Stimulated activated CD8-positive, alpha-beta memory T cell treated with anti-CD3 and anti-CD28 coated beads, Interleukin-15, amount 100 ng/mL, for 24 hours (primary cell): ENCODE measurements at regions not wholly inside any gene's neighbourhood (a gene's known extent, or its start where the extent isn't known, plus 50 kb on each side); places are given as distances from the start of the nearest gene placed in this dataset.

Experiments
- DNase-seq: peaks from one replicate; pipeline ENCODE4 v3.0.0-alpha.2; 2020; ENCODE audit warnings: low read depth

GRCh38 chr14:98015921-98016320 is 1218.7 kb downstream of the VRK1 start:
- no peak for DNase-seq

DNA sequence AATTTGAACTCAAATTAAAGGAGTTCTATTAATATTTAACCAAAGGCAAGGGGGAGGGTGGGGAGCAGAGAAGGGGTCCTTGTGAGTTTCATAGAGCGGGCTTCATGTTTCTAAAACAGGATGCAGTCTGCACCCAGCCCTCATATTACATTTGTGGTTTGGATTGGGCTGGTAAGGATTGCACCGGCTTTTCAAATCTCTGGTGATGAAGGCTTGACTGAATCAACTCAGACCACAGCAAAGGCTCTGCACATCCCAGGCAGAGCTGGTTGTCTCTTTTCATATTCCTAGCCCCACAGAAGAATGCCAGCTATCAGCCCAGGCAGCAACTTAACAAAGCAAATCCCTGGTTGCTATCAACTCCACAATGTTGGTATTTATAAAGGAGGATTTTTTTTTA is 1221.4 kb downstream of the VRK1 start:
- no peak for DNase-seq

DNA sequence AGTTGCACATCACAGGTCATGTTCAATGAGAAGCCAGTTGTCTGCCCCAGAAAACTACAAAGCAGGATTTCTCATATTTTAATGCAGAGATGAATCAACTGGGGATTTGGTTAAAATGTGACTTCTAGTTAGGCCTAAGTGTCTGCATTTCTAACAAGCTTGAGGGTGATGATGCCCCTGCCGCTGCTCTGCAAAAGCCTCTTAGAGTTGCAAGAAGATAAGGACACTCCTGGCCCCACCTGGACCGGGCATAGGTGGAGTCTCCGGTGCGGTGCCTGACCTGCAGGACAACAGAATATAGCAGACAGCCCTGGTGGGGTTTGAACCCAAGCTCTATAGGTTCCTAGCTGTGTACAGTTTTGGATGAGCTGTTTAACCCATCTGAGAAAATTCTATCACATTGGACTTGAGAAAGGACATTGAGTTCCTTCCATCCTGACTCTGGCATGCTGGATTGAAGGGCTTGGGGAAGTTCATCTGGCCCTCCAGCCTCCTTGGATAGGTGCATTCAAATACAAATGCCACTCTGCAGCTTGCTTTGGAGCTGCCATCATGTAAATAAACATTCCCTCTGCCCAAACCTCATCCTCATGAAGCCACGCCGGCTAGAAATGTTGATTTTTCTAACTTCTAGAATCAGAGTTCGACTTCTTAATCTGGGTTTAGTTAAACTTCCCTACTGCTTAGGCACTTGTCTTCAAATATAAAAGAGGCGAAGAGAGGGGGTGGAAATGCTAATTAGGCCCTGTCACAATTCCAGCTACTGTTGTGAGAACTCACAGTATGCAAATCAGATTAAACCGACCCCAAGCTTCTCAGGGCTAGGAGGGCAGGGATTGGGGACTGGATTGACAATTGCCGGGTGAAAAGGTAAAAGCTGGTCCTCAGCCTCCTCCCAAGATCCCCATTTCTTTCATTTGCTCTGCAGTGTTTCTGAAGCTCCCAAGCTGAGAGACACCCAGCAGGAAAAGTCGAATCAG is 1225.6 kb downstream of the VRK1 start:
- DNase-seq, result no peak

GRCh38 chr14:98028162-98028561 is 1231.0 kb downstream of the VRK1 start:
- DNase-seq, result no peak

DNA sequence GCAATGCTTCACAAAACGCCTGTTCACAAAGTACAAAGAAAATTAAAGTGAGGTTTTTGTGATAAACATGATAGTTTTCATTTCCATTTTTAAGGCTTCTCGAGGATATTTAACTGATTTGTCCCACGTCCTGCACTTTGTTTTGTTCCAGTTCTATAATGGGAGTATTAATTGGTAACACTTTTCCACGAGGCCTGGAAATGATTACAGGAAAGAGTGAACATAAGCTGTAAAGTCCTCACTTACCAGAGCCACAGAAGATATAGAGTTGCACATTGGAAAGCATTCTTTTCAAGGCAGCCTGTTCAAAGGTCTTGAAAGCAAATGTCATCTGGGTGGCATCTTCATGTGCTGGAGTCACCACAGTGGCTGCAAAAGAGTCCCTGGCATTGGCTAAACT is 1236.6 kb downstream of the BCL11B start:
- DNase-seq, result no peak

DNA sequence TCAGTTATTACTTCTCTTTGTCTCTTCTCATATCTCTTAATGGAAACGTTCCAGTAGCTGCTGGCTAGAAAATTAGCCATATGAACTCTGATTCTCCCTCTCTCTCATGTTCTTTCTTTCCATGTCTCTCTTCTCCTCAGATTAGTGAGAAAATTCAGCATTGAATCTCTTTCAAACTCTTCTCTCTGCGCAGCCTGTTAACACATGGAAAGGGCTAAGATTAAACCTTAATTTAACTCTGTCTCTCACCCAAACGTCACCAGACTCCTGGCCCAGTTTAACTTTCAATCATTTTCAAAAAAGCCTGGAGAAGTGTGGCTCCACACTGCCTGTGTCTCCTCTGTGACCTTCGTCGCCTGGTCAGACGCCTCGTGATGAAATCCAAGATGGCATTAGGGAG is 1234.2 kb downstream of the BCL11B start:
- no peak for DNase-seq

- DNase-seq, result no peak
Observed at GRCh38 chr14:98056946-98057345, 1215.1 kb downstream of the BCL11B start.

DNA sequence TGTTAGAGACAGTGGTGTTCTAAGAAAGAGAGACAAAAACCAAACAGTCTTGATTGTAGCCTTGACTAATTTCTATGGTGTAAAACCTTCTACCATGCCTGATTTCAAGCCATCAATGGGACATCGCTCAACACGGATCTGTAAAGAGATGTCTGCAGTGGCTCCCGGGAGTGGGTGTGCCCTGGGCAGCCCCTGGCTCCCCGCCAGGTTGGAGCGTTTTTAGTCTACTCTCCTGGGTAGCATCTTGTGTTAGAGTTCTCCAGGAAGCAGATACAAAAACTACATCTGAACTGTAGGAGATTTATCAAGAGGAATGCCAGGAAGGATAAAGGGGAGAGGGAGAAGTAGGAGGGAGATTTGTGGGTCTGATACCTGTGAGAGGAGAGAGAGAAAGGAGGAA is 1212.9 kb downstream of the BCL11B start:
- no peak for DNase-seq

DNA sequence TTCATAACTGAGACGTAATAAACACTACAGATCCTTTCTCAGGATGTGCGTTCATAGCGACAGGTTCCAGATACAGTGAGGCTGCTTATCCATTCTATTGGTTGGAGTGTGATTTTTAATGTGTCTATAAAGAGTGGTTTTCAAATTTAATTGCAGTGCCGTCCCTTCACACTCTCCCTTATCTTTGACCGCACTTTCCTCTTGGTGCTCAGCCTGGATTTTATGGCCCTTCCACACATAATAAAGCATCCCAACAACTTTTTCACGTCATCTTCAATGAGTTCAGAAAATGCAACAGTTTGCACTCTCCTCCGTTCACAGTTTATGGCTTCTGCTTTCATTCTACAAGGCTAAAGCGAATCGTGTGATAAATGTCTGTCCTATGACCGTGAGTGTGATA is 1209.9 kb downstream of the BCL11B start:
- no peak for DNase-seq

GRCh38 chr14:98069712-98070171 is 1202.3 kb downstream of the BCL11B start:
- no peak for DNase-seq

DNA sequence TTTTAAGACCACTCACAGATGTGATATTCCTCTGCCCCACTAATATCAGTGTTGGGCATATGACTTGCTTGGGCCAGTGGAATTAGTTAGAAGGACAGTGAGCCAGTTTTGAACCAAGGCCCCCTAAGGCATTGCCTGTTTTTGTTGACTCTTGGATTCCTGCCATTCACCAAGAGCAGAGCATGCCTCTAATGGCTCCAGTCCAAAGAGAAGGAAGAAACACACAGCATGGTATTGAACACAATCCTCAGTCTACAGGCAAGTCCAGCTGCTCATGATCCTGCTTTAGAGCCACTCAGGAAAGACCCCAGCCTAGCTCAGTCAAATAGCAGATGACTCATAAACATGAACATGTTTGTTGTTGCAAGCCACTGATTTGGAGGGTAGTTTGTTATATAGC is 1201.5 kb downstream of the BCL11B start:
- DNase-seq, result no peak

DNA sequence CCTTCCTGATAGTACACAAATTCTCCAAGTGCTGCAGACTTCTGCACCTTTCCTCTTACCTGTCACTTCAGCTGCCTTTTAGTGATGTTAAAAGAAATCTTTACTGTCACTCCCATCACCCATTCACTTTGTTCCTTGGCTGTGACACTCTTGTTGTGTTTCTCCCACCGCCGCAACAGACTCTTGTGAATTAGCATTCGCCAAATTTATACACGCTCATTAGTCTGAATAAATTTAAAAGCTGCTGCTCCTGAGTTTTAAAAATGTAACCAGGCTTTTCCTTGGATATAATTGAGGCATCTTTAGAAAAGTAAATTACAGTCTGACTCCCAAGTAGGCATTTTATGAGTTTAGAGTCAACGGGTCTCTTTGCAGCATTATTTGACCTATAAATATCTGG is 1197.9 kb downstream of the BCL11B start:
- DNase-seq, result no peak

GRCh38 chr14:98077176-98077575 is 1194.8 kb downstream of the BCL11B start:
- no peak for DNase-seq

GRCh38 chr14:98082833-98083232 is 1189.2 kb downstream of the BCL11B start:
- no peak for DNase-seq

- DNase-seq, result no peak
Observed at GRCh38 chr14:98085751-98086150, 1186.2 kb downstream of the BCL11B start.

DNA sequence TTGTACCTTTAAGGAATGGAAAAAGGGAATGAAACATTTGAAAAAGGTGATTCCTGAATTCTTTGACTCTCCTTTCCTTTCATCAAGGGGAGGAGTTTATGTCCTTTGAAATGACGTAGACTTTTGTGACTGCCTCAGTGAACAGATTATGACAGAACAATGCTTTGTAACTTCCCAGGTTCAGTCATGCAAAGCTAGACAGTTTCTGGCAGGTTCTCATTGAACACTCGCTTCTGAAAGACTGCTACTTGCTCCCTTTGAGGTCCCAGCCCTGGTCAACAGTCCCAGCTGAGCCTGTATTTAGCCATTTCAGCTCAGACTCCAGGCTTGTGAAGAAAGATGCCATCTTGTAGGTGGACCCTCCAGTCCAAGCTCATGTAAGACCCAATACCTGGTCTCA is 1178.9 kb downstream of the BCL11B start:
- DNase-seq, result no peak

GRCh38 chr14:98099527-98099926 is 1172.5 kb downstream of the BCL11B start:
- no peak for DNase-seq

- no peak for DNase-seq
Observed at GRCh38 chr14:98101323-98101722, 1170.7 kb downstream of the BCL11B start.

GRCh38 chr14:98103705-98104104 is 1168.3 kb downstream of the BCL11B start:
- DNase-seq, result no peak

DNA sequence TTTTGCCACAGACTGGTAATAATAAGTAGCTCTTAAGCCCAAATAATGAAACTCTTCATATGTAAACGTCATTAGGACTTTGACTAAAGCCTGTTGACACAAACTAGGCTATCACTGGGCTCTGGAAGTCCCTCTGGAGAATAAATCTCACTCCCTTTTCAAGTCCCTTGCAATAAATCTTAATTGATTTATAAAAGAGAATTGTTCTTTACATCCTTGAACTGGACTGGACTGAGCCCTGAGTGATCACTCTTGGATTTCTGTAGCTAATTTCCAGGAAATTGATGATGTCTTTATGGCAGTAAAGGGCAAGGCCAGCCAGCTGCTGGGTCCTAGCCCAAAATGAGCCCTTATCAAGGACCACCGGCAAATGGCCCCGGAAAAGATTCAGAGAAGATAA is 1162.7 kb downstream of the BCL11B start:
- no peak for DNase-seq

- no peak for DNase-seq
Observed at GRCh38 chr14:98112194-98112780, 1159.7 kb downstream of the BCL11B start.

- no peak for DNase-seq
Observed at GRCh38 chr14:98114122-98114895, 1157.7 kb downstream of the BCL11B start.

- no peak for DNase-seq
Observed at GRCh38 chr14:98114946-98115345, 1157.1 kb downstream of the BCL11B start.
